Esophagus muscularis mucosa (tissue), 4 donors: ENCODE measurements at regions not wholly inside any gene's neighbourhood (a gene's known extent, or its start where the extent isn't known, plus 50 kb on each side); places are given as distances from the start of the nearest gene placed in this dataset.

Experiments used
- DNase-seq: peaks from one replicate; pipeline ENCODE4 v3.0.0-alpha.2; 2017; ENCODE audit errors: extremely low spot score
- H3K27ac ChIP-seq, 4 donors: fragments of 200-600 bp; sonication (generic); replicated peaks in 1 of 4; 1 replicate in 3 of 4; 2 replicates in 1 of 4; pipeline ENCODE4 v1.5.1; 2016 to 2019; ENCODE audit warnings: mild to moderate bottlenecking in 1 of 4
- H3K27me3 ChIP-seq, 4 donors: fragments of 200-600 bp; sonication (generic); one replicate each; pipeline versions ENCODE4 v1.5.1 to v1.6.0; 2016 to 2019
- H3K36me3 ChIP-seq, 4 donors: fragments of 200-600 bp; sonication (generic); one replicate each; pipeline ENCODE4 v1.5.1; 2016 to 2019
- H3K4me1 ChIP-seq, 4 donors: fragments of 200-600 bp; sonication (generic); one replicate each; pipeline ENCODE4 v1.5.1; 2016 to 2019
- H3K4me3 ChIP-seq, 4 donors: fragments of 200-600 bp; sonication (generic); 1 replicate in 2 of 4; 2 replicates in 2 of 4; pipeline ENCODE4 v1.5.1; 2016 to 2019; ENCODE audit warnings: mild to moderate bottlenecking in 4 of 4, moderate library complexity in 1 of 4
- H3K9me3 ChIP-seq, 4 donors: fragments of 200-600 bp; sonication (generic); 1 replicate in 3 of 4; 2 replicates in 1 of 4; pipeline ENCODE4 v1.5.1; 2016 to 2019
- CTCF ChIP-seq, 3 experiments: fragments of 200-600 bp in 2 of 3; fragments of 450-650 bp in 1 of 3; sonication (generic) in 2 of 3; IDR thresholded peaks; one replicate each; pipeline ENCODE4 v1.5.1; 2017 to 2019; ENCODE audit warnings: antibody characterized with exemption in 3 of 3, mild to moderate bottlenecking in 2 of 3, moderate library complexity in 1 of 3
- EP300 ChIP-seq: sonication (generic); formaldehyde crosslinking; IDR thresholded peaks from one replicate; pipeline ENCODE4 v1.6.1; 2017; ENCODE audit warnings: antibody characterized with exemption
- POLR2A ChIP-seq: fragments of 450-650 bp; IDR thresholded peaks from one replicate; pipeline ENCODE4 v1.6.1; 2017; ENCODE audit warnings: antibody characterized with exemption, moderate library complexity, mild to moderate bottlenecking, low read depth
- POLR2AphosphoS5 ChIP-seq, 2 donors: sonication (generic); formaldehyde crosslinking; IDR thresholded peaks; one replicate each; pipeline ENCODE4 v1.6.1; 2017; ENCODE audit warnings: antibody characterized with exemption in 2 of 2
- WGBS: methylation state at CpG from one replicate; pipeline ENCODE4 v1.1.5; 2018; 5-methylcytosine and 5-hydroxymethylcytosine counted together
- intact Hi-C: fragments of 100-400 bp; cut with DNase I; formaldehyde crosslinking; loops from one replicate; pipeline ENCODE4 v1.15.1; 2023

DNA sequence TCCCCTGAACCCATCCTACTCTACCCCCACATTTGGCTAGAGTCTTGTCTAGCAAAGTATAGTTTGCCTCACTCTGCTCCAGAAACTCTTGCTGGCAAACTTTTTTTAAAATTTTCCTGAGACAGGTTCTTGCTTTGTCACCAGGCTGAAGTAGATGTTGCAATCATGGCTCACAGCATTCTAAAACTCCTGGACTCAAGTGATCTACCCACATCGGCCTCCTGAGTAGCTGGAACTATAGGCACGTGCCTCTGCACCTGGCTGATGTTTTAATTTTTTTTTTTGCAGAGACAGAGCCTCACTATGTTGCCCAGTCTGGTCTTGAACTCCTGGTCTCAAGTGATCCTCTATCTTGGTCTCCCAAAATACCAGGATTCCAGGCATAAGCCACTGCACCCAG, 175.8 kb upstream of the FBXL17 start:
- intact Hi-C loops: no loop called here
- Histone ChIP-seq H3K27ac (no peak overlapping the region), H3K27me3 (no peaks in the 10 kb centered on the region), H3K36me3 (no peaks in the 10 kb centered on the region), H3K4me1 (peaks cover 3 to 9% (median 7%) of the 10 kb centered on the region in 4 donors), H3K9me3 (no peaks in the 10 kb centered on the region), H3K4me3 (no peak overlapping the region)
- no peak for DNase-seq
- 95% methylated on average over 2 of the region's 2 CpGs for WGBS
- TF ChIP-seq POLR2A: no peak
- no peak for TF ChIP-seq CTCF (IDR thresholded peaks at IDR 0.05)
- TF ChIP-seq POLR2AphosphoS5 (IDR thresholded peaks at IDR 0.05): no peak
- TF ChIP-seq EP300: no peak

DNA sequence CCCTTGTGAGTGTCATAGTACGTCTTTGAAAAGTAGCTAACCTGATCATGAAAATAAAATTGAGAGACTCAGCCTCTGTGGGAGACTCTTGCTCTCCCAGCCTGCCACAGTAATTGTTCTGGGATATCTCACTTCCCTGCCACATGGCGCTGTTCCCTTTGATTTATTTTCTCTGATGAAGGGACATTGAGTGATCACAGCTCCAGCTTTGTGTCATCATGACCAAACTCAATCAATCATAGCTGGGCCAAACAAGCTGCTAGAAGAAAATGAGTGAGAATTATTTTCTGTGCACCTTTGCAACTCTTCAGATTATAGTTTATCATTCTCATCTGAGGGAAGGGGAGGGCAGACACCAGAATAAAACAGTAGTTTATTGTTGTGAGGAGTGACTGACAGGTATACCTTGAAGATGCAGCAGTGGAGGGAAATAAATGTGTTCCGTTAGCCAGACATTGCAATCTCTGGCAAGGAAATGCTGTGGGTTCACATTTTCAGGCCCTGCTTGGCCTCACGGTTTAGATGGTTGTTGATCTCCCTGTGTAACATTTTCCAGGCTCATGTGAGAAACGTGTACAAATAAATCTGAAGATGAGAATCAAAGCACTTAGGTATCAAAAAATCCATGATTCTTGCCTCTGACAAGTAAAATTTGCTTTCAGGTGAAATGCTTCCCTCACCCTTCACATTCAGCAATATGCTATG, 174.7 kb upstream of the FBXL17 start:
- no peak for DNase-seq
- intact Hi-C loops: no loop called here
- no peaks in the 10 kb centered on the region for H3K9me3 ChIP-seq
- WGBS: 49% methylated on average over 5 of the region's 5 CpGs
- no peaks in the 10 kb centered on the region for H3K36me3 ChIP-seq
- TF ChIP-seq EP300 (no peak), CTCF (IDR thresholded peaks at IDR 0.05) (no peak), POLR2AphosphoS5 (IDR thresholded peaks at IDR 0.05) (no peak), POLR2A (no peak)
- H3K4me3 ChIP-seq: no peak overlapping the region
- H3K4me1 ChIP-seq: peaks cover 3 to 9% (median 7%) of the 10 kb centered on the region in 4 donors
- H3K27me3 ChIP-seq: no peaks in the 10 kb centered on the region
- H3K27ac ChIP-seq: no peak overlapping the region

- Histone ChIP-seq H3K4me3 (no peak overlapping the region), H3K9me3 (no peaks in the 10 kb centered on the region), H3K27me3 (no peaks in the 10 kb centered on the region), H3K4me1 (peaks cover 0 to 11% (median 4%) of the 10 kb centered on the region in 4 donors), H3K27ac (no peak overlapping the region), H3K36me3 (no peaks in the 10 kb centered on the region)
- 66% methylated on average over 10 of the region's 10 CpGs for WGBS
- intact Hi-C loops: no loop called here
- DNase-seq: no peak
- no peak for TF ChIP-seq POLR2AphosphoS5 (IDR thresholded peaks at IDR 0.05)
- TF ChIP-seq CTCF (IDR thresholded peaks at IDR 0.05): no peak
Observed at GRCh38 chr5:108548684-108549596, 167.0 kb upstream of the FBXL17 start.

DNA sequence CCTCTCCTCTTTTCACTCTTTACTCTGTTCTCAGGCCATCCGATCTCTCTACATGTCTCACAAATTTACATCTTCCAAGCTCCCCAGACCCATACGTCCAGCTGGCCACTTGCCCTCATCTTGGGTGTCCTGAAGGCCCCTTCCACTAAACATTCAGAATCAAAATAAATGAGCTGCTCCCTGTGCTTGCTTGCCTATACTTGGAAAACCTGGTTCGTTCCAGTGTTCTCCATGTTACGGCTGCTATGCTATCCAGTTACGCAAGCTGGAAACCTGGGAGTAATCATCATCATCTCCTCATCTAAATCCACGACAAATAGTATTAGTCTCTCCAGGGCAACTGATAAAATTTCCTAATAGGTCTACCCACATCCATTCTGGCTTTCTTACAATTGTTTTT, 165.0 kb upstream of the FBXL17 start:
- DNase-seq: no peak
- intact Hi-C loops: no loop called here

More for the DNA sequence above, 165.0 kb upstream of the FBXL17 start:
- H3K27me3 ChIP-seq: no peaks in the 10 kb centered on the region
- TF ChIP-seq POLR2AphosphoS5 (IDR thresholded peaks at IDR 0.05) (no peak), POLR2A (no peak), CTCF (IDR thresholded peaks at IDR 0.05) (no peak), EP300 (no peak)
- peaks cover 0 to 11% (median 4%) of the 10 kb centered on the region in 4 donors for H3K4me1 ChIP-seq
- no peaks in the 10 kb centered on the region for H3K36me3 ChIP-seq
- WGBS: 74% methylated on average over 6 of the region's 6 CpGs
- H3K27ac ChIP-seq: no peak overlapping the region
- H3K4me3 ChIP-seq: no peak overlapping the region
- no peaks in the 10 kb centered on the region for H3K9me3 ChIP-seq
